Glutamatergic neuron (in vitro differentiated cells): ENCODE measurements at regions not wholly inside any gene's neighbourhood (a gene's known extent, or its start where the extent isn't known, plus 50 kb on each side); places are given as distances from the start of the nearest gene placed in this dataset.

Experiments
- DNase-seq: peaks from one replicate; pipeline ENCODE4 v3.0.0; 2022
- H3K27ac Mint-ChIP-seq: one replicate; pipeline ENCODE4 v1.8.0; 2020; ENCODE audit warnings: mild to moderate bottlenecking, mixed read lengths, inconsistent platforms; ENCODE audit not compliant: unreplicated experiment
- H3K27me3 Mint-ChIP-seq: one replicate; pipeline ENCODE4 v1.8.0; 2020; ENCODE audit warnings: mild to moderate bottlenecking, moderate library complexity, mixed read lengths, inconsistent platforms; ENCODE audit not compliant: unreplicated experiment
- H3K36me3 Mint-ChIP-seq: one replicate; pipeline ENCODE4 v1.8.0; 2020; ENCODE audit warnings: mild to moderate bottlenecking, mixed read lengths, inconsistent platforms; ENCODE audit not compliant: unreplicated experiment
- H3K4me1 Mint-ChIP-seq: one replicate; pipeline ENCODE4 v1.8.0; 2020; ENCODE audit warnings: mild to moderate bottlenecking, low read depth, mixed read lengths, inconsistent platforms; ENCODE audit not compliant: unreplicated experiment
- H3K4me3 Mint-ChIP-seq: one replicate; pipeline ENCODE4 v1.8.0; 2020; ENCODE audit warnings: mild to moderate bottlenecking, mixed read lengths, inconsistent platforms; ENCODE audit not compliant: unreplicated experiment
- H3K9me3 Mint-ChIP-seq: one replicate; pipeline ENCODE4 v1.8.0; 2020; ENCODE audit warnings: mild to moderate bottlenecking, moderate library complexity, mixed read lengths, inconsistent platforms; ENCODE audit not compliant: unreplicated experiment
- TF ChIP-seq, protein P1 (sequence below): fragments of 200-600 bp; sonication (generic); IDR thresholded peaks from one replicate; pipeline ENCODE4 v1.5.0; 2021; ENCODE audit not compliant: partially characterized antibody, unreplicated experiment

DNA sequence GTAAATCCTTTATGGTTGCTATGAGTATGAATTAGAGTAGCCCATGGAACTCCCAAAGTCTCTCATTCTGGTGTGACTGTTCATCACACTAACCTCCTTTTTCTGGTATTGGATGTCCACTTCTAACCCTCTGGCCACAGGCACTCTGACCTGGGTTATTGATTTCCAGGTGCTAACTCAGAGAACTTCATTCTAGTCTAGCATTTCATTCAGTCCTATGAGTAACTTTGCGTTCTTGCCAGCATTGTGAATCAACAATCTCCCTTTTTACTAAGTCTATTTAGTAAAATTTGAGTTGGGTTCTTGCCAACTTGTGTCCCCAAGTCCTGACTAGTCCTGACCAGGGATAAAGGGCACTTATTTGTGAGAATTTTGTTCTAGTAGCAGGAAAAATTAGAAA, 103.5 kb downstream of the SNX18 start:
- no peak overlapping the region for H3K4me3 Mint-ChIP-seq
- no peak overlapping the region for H3K27ac Mint-ChIP-seq

DNA sequence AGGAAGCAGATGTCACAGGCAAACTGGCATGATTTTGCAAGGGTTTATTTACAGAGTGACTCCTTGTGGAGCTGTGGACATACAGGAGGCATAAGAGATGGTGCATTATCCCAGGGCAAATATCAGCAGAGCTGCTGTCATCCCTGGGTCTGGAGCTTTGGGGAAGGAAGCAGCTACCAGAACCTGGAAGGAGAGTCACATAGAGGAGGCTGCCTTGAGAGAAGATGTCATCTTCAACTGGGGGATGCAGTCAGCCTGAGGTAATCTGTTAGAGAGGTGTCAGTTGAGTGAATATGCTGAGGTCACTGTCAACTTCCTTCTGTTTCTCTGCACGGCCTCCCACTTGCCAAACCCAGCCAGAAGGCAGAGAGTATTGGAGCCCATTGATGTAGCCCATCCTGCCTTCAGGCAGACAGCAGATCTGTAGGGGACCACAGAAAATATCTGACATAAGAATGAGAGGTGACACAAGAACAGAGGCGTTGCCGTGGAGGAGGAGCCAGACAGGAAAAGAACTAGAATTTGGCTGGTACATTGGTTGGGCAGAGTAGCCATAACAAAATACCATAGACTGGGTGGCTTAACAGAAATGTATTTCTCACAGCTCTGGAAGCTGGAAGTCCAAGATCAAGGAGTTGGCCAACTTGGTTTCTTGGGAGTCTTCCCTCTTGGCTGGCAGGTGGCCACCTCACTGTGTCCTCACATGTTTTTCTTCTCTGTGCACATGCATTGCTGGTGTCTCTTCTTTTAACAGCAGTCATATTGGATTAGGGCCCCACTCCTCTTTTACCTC, 102.8 kb downstream of the SNX18 start:
- Mint-ChIP-seq H3K27ac (peak overlapping the region; percentile 4), H3K9me3 (peaks cover 7% of the 10 kb centered on the region), H3K4me1 (peaks cover 16% of the 10 kb centered on the region), H3K36me3 (peaks cover 4% of the 10 kb centered on the region), H3K27me3 (peaks cover 1% of the 10 kb centered on the region), H3K4me3 (no peak overlapping the region)
- no peak for DNase-seq
- TF ChIP-seq, protein P1, sequence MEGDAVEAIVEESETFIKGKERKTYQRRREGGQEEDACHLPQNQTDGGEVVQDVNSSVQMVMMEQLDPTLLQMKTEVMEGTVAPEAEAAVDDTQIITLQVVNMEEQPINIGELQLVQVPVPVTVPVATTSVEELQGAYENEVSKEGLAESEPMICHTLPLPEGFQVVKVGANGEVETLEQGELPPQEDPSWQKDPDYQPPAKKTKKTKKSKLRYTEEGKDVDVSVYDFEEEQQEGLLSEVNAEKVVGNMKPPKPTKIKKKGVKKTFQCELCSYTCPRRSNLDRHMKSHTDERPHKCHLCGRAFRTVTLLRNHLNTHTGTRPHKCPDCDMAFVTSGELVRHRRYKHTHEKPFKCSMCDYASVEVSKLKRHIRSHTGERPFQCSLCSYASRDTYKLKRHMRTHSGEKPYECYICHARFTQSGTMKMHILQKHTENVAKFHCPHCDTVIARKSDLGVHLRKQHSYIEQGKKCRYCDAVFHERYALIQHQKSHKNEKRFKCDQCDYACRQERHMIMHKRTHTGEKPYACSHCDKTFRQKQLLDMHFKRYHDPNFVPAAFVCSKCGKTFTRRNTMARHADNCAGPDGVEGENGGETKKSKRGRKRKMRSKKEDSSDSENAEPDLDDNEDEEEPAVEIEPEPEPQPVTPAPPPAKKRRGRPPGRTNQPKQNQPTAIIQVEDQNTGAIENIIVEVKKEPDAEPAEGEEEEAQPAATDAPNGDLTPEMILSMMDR: no peak

More for the DNA sequence above, 103.5 kb downstream of the SNX18 start:
- Mint-ChIP-seq H3K4me1 (peaks cover 16% of the 10 kb centered on the region), H3K9me3 (peaks cover 7% of the 10 kb centered on the region), H3K36me3 (peaks cover 4% of the 10 kb centered on the region), H3K27me3 (peaks cover 1% of the 10 kb centered on the region)
- TF ChIP-seq, protein P1: no peak
- DNase-seq: no peak

DNA sequence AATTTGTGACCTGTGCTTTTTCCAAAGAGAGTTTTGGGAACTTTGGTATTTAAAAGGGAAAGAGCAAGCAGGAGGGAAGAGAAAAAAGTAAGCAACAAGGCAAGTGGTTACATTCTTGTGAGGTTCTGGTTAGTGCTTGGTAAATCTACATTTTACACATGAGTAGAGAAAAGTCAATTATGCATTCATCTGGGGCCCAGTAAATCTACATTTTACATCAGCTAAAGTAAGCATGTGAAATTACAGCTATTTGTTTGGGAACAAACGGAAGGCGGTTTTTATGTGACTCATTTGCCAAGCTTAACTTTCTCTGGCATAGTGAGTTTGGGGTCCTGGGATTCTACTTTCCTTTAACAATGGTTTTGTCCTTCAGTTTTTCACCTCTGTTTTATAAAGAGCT, 102.2 kb downstream of the SNX18 start:
- Mint-ChIP-seq H3K4me3 (no peak overlapping the region), H3K27ac (peak overlapping the region; percentile 15), H3K4me1 (peaks cover 16% of the 10 kb centered on the region), H3K27me3 (peaks cover 1% of the 10 kb centered on the region), H3K9me3 (peaks cover 2% of the 10 kb centered on the region), H3K36me3 (peaks cover 4% of the 10 kb centered on the region)
- TF ChIP-seq, protein P1: no peak
- DNase-seq: no peak

DNA sequence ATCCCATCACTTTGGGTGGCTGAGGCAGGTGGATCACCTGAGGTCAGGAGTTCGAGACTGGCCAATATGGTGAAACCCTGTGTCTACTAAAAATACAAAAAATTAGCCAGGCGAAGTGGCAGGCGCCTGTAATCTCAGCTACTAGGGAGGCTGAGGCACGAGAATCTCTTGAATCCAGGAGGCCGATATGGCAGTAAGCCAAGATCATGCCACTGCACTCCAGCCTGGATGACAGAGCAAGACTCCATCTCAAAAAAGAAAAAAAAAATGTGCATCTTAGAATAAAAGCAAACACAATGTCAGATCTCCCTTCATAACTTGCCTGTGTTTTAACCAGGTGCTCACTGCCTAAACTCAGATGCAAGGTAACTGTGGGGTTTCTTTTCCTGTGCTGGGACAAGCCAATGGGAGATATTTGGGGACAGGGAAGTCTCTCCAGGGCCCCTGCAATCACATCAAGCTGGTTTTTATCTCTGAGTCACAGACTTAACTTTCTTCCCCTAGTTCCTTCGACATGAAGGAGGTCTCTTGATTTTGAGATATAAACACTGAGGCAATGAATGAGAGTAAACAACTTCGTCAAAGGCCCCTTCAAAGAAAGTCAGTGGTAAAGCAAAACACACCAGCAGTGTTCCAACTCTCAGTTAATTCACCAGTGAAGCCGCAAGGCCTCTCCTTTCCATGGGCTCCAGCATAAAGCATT, 99.1 kb downstream of the SNX18 start:
- peaks cover 16% of the 10 kb centered on the region for H3K4me1 Mint-ChIP-seq
- H3K36me3 Mint-ChIP-seq: no peaks in the 10 kb centered on the region
- no peak overlapping the region for H3K4me3 Mint-ChIP-seq
- no peak overlapping the region for H3K27ac Mint-ChIP-seq
- H3K27me3 Mint-ChIP-seq: no peaks in the 10 kb centered on the region
- TF ChIP-seq, protein P1: no peak
- DNase-seq: no peak
- no peaks in the 10 kb centered on the region for H3K9me3 Mint-ChIP-seq

DNA sequence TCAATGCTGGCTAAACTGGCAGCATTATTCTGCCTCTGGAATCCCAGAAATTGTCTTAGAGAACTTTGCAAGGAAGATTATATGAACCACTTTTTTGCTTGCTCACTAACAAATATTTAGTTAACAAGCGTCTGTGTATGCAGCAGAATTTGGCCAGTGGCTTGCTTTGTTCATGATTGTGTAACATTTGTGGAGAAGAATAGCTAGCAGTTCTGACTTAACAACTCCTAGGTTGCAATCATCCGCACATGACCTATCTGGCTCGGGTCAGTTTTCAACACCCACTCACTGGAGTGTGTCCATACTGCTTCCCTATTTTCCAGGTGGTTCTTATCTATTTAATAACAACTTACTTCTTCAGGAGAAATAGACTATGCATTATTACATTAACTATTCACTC, 98.5 kb downstream of the SNX18 start:
- Mint-ChIP-seq H3K9me3 (no peaks in the 10 kb centered on the region), H3K27ac (no peak overlapping the region)
- TF ChIP-seq, protein P1: no peak

More for the DNA sequence above, 98.5 kb downstream of the SNX18 start:
- Mint-ChIP-seq H3K36me3 (no peaks in the 10 kb centered on the region), H3K4me3 (no peak overlapping the region), H3K27me3 (no peaks in the 10 kb centered on the region), H3K4me1 (peaks cover 16% of the 10 kb centered on the region)
- no peak for DNase-seq
